ENCODE measurements at regions not wholly inside any gene's neighbourhood (a gene's known extent, or its start where the extent isn't known, plus 50 kb on each side); places are given as distances from the start of the nearest gene placed in this dataset.

DNA sequence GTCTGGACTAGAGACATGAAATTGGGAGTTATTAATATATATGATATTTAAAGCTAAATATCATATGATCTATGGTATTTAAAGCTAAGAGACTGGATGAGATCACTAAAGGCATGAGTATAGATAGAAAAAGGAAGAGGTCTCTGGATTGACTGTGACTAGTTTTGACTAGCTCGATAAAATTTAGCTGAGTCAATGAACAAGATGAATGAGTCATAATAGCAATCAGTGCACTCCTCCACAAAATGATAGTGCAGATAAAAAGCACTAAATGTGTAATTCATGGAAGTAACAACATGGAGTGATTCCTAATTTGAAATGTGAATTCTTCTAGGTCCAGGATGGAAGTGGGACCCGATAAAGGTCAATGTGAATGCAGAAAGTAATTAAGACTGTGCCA lies 127.4 kb downstream of the PFDN4 start:
- H3K4me3 ChIP-seq (ENCODE audit: low read length), result no peak overlapping the region
- H3K4me1 ChIP-seq (ENCODE audit: control insufficient read depth, low read depth, low read length), result no peaks in the 10 kb centered on the region
- no peak overlapping the region for H3K9ac ChIP-seq (ENCODE audit: low read length)
- no peaks in the 10 kb centered on the region for H3K27me3 ChIP-seq (ENCODE audit: control insufficient read depth, insufficient read depth, low read length)
- H3K36me3 ChIP-seq (ENCODE audit: control insufficient read depth, low read depth, low read length), result no peaks in the 10 kb centered on the region
- no peaks in the 10 kb centered on the region for H3K9me3 ChIP-seq (ENCODE audit: control insufficient read depth, low read depth, low read length)
- no peak overlapping the region for H3K27ac ChIP-seq (ENCODE audit: low read length)

- Histone ChIP-seq H3K9me3 (ENCODE audit: control insufficient read depth, low read depth, low read length) (no peaks in the 10 kb centered on the region), H3K36me3 (ENCODE audit: control insufficient read depth, low read depth, low read length) (no peaks in the 10 kb centered on the region), H3K27me3 (ENCODE audit: control insufficient read depth, insufficient read depth, low read length) (no peaks in the 10 kb centered on the region), H3K4me3 (ENCODE audit: low read length) (no peak overlapping the region), H3K4me1 (ENCODE audit: control insufficient read depth, low read depth, low read length) (no peaks in the 10 kb centered on the region), H3K9ac (ENCODE audit: low read length) (no peak overlapping the region), H3K27ac (ENCODE audit: low read length) (no peak overlapping the region)
These were observed 129.3 kb downstream of the PFDN4 start for GRCh38 chr20:54337144-54337543.

DNA sequence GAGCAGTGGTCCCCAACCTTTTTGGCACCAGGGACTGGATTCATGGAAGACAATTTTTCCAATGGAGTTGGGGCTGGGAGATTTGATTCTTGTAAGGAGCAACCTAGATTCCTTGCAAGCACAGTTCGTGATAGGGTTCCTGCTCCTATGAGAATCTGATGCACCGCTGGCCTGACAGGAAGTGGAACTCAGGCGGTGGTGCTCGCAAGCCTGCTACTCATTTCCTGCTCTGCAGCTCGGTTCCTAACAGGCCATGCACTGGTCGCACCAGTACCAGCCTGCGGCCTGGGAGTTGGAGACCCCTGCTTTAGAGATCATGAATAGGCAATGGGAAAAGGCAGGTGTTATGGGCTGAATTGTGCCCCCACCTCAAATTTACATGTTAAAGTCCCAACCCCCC lies 131.2 kb downstream of the PFDN4 start:
- Histone ChIP-seq H3K9ac (ENCODE audit: low read length) (no peak overlapping the region), H3K36me3 (ENCODE audit: control insufficient read depth, low read depth, low read length) (no peaks in the 10 kb centered on the region), H3K4me1 (ENCODE audit: control insufficient read depth, low read depth, low read length) (no peaks in the 10 kb centered on the region)

DNA sequence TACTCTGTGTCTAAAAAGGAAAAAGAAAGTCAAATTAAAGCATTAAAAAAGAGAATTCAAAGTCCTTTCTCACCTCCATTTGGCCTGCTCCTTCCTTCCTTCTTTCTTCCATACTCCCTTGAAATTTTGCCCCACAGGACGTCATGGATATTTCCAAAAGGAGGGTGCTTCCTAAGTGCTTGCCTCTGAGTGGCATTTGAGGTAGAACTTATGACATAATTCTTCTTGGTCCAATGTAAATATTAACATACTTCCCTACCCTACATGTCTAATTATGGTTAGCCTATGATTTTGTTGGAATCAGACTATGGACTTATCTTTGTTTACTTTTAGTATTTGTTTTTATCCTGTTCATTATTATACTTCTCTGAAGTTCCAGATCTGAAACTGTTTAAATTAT lies 132.3 kb downstream of the PFDN4 start:
- Histone ChIP-seq H3K4me3 (ENCODE audit: low read length) (no peak overlapping the region), H3K9ac (ENCODE audit: low read length) (no peak overlapping the region), H3K27ac (ENCODE audit: low read length) (no peak overlapping the region), H3K4me1 (ENCODE audit: control insufficient read depth, low read depth, low read length) (peaks cover 5% of the 10 kb centered on the region), H3K27me3 (ENCODE audit: control insufficient read depth, insufficient read depth, low read length) (no peaks in the 10 kb centered on the region), H3K36me3 (ENCODE audit: control insufficient read depth, low read depth, low read length) (no peaks in the 10 kb centered on the region), H3K9me3 (ENCODE audit: control insufficient read depth, low read depth, low read length) (no peaks in the 10 kb centered on the region)

More for the DNA sequence above, 131.2 kb downstream of the PFDN4 start:
- Histone ChIP-seq H3K9me3 (ENCODE audit: control insufficient read depth, low read depth, low read length) (no peaks in the 10 kb centered on the region), H3K4me3 (ENCODE audit: low read length) (no peak overlapping the region), H3K27me3 (ENCODE audit: control insufficient read depth, insufficient read depth, low read length) (no peaks in the 10 kb centered on the region), H3K27ac (ENCODE audit: low read length) (no peak overlapping the region)

DNA sequence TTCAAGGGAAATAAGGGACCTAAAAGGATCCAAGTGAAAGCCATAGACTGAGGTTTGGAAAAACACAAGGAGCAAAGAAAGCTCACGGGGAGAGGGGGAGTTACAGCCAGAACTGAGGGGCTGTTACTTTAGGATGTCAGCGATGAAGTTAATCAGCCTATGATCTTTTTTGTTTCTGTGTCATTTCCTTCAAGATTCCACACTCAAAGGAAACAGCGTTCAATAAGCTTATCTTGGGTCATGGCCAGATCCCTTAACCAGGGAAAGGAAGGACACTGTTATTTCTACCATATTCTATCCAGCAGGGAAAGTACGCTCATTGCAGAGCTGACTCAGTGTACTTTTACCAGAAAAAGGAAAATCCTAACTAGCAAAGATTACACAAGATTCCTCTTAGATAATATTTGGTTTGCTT lies 132.8 kb downstream of the PFDN4 start:
- Histone ChIP-seq H3K36me3 (ENCODE audit: control insufficient read depth, low read depth, low read length) (no peaks in the 10 kb centered on the region), H3K27ac (ENCODE audit: low read length) (no peak overlapping the region)

DNA sequence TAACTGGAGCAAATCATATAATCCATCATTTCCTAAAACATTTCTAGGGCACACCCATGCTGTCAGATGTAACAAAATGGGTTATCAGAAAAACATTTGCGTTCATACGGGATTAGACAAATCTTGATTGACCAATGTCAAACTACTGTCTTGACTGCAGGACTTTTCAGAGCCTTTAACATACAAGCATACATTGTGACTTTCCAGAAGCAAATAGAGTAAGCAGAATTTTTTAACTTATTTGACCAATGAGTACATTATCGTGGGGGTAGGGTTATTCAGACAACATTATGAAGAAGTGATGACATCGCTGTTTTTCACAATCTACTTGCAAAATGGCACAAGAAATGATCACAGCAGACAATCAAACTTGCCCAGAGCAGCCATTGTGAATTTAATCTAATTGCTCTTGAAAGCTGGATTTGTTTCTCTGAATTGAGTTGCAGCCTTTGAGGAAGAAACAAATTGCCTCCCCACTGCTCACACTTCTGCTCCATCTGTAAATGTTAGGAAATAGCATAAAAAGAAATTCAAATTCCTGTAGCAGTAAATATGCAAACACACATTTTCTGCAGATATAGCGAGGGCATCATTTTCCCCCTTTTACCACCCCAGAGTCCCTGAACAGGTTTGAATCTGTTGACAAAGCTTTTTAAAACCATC lies 133.0 kb upstream of the DOK5 start:
- H3K4me1 ChIP-seq (ENCODE audit: control insufficient read depth, low read depth, low read length), result peaks cover 24% of the 10 kb centered on the region
- no peaks in the 10 kb centered on the region for H3K27me3 ChIP-seq (ENCODE audit: control insufficient read depth, insufficient read depth, low read length)
- no peaks in the 10 kb centered on the region for H3K9me3 ChIP-seq (ENCODE audit: control insufficient read depth, low read depth, low read length)
- H3K4me3 ChIP-seq (ENCODE audit: low read length), result no peak overlapping the region
- no peaks in the 10 kb centered on the region for H3K36me3 ChIP-seq (ENCODE audit: control insufficient read depth, low read depth, low read length)
- no peak overlapping the region for H3K9ac ChIP-seq (ENCODE audit: low read length)
- H3K27ac ChIP-seq (ENCODE audit: low read length), result no peak overlapping the region

More for the DNA sequence above, 132.8 kb downstream of the PFDN4 start:
- H3K4me3 ChIP-seq (ENCODE audit: low read length), result no peak overlapping the region
- no peak overlapping the region for H3K9ac ChIP-seq (ENCODE audit: low read length)
- H3K4me1 ChIP-seq (ENCODE audit: control insufficient read depth, low read depth, low read length), result peaks cover 9% of the 10 kb centered on the region
- no peaks in the 10 kb centered on the region for H3K27me3 ChIP-seq (ENCODE audit: control insufficient read depth, insufficient read depth, low read length)
- H3K9me3 ChIP-seq (ENCODE audit: control insufficient read depth, low read depth, low read length), result no peaks in the 10 kb centered on the region

GRCh38 chr20:54343099-54343498 lies 132.3 kb upstream of the DOK5 start:
- peaks cover 24% of the 10 kb centered on the region for H3K4me1 ChIP-seq (ENCODE audit: control insufficient read depth, low read depth, low read length)
- H3K4me3 ChIP-seq (ENCODE audit: low read length), result no peak overlapping the region
- H3K9ac ChIP-seq (ENCODE audit: low read length), result no peak overlapping the region
- H3K36me3 ChIP-seq (ENCODE audit: control insufficient read depth, low read depth, low read length), result no peaks in the 10 kb centered on the region
- no peak overlapping the region for H3K27ac ChIP-seq (ENCODE audit: low read length)
- no peaks in the 10 kb centered on the region for H3K27me3 ChIP-seq (ENCODE audit: control insufficient read depth, insufficient read depth, low read length)
- no peaks in the 10 kb centered on the region for H3K9me3 ChIP-seq (ENCODE audit: control insufficient read depth, low read depth, low read length)

DNA sequence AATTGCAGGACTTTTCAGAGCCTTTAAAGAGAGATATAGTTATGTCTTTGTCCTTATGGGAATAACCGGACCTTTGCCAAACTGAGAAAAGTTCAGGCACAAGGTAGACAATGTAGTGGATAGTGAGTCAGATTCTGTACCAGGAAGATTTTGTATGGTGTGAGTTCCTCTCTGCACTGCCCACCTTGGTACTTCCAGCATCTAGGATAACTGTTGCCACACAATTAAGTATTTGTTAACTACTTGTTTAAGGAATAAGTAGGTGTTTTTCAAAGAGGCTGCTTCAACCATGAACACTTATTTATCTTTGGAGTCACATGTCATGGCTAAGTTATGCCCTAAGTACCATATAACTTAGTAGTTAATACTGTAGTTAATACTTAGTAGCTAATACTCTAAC lies 131.8 kb upstream of the DOK5 start:
- peaks cover 24% of the 10 kb centered on the region for H3K4me1 ChIP-seq (ENCODE audit: control insufficient read depth, low read depth, low read length)
- no peak overlapping the region for H3K27ac ChIP-seq (ENCODE audit: low read length)
- no peak overlapping the region for H3K9ac ChIP-seq (ENCODE audit: low read length)
- H3K27me3 ChIP-seq (ENCODE audit: control insufficient read depth, insufficient read depth, low read length), result no peaks in the 10 kb centered on the region
- H3K9me3 ChIP-seq (ENCODE audit: control insufficient read depth, low read depth, low read length), result no peaks in the 10 kb centered on the region
- H3K36me3 ChIP-seq (ENCODE audit: control insufficient read depth, low read depth, low read length), result no peaks in the 10 kb centered on the region
- no peak overlapping the region for H3K4me3 ChIP-seq (ENCODE audit: low read length)

DNA sequence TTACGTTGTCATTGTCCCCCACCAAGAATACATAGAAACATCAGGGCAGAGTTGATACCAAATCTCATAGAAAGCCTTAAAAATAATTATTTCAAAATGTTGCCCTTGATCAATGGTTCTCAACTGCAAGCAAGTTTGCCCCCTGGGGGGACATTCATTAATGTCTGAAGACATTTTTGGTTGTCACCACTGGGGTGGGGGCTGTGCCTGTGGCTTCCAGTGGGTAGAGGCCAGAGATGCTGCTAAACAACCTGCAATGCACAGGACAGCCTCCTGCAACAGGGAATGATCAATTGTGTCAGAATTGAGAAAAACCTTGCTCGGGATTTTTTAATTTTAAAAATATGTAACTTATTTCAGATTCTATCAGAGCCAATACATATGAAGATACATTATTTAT lies 130.6 kb upstream of the DOK5 start:
- H3K4me1 ChIP-seq (ENCODE audit: control insufficient read depth, low read depth, low read length), result peaks cover 24% of the 10 kb centered on the region
- H3K36me3 ChIP-seq (ENCODE audit: control insufficient read depth, low read depth, low read length), result no peaks in the 10 kb centered on the region
- no peak overlapping the region for H3K9ac ChIP-seq (ENCODE audit: low read length)
- no peak overlapping the region for H3K4me3 ChIP-seq (ENCODE audit: low read length)
- no peak overlapping the region for H3K27ac ChIP-seq (ENCODE audit: low read length)
- H3K9me3 ChIP-seq (ENCODE audit: control insufficient read depth, low read depth, low read length), result no peaks in the 10 kb centered on the region
- H3K27me3 ChIP-seq (ENCODE audit: control insufficient read depth, insufficient read depth, low read length), result no peaks in the 10 kb centered on the region

DNA sequence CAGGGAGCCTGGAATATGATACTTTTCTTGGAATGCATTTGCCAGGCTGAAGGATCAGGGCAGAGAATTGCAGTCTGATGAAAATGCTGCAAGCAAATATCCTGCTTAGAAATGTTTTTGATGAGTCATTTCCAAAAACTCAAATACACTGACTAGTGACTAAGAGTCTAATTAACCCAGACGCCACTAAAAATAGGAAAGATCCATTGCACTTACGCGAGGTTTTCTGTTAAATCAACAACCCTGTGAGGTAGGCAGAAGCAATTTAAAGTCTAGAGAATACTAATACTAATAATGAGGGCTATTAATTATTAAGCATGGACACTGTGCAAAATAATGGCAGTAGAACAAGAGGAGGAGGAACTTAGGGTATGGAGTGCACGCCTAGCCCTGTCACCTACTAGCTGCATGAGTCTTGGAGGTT lies 130.1 kb upstream of the DOK5 start:
- no peak overlapping the region for H3K4me3 ChIP-seq (ENCODE audit: low read length)
- H3K9me3 ChIP-seq (ENCODE audit: control insufficient read depth, low read depth, low read length), result no peaks in the 10 kb centered on the region
- no peak overlapping the region for H3K27ac ChIP-seq (ENCODE audit: low read length)
- no peaks in the 10 kb centered on the region for H3K36me3 ChIP-seq (ENCODE audit: control insufficient read depth, low read depth, low read length)
- no peak overlapping the region for H3K9ac ChIP-seq (ENCODE audit: low read length)
- H3K27me3 ChIP-seq (ENCODE audit: control insufficient read depth, insufficient read depth, low read length), result no peaks in the 10 kb centered on the region
- peaks cover 24% of the 10 kb centered on the region for H3K4me1 ChIP-seq (ENCODE audit: control insufficient read depth, low read depth, low read length)

DNA sequence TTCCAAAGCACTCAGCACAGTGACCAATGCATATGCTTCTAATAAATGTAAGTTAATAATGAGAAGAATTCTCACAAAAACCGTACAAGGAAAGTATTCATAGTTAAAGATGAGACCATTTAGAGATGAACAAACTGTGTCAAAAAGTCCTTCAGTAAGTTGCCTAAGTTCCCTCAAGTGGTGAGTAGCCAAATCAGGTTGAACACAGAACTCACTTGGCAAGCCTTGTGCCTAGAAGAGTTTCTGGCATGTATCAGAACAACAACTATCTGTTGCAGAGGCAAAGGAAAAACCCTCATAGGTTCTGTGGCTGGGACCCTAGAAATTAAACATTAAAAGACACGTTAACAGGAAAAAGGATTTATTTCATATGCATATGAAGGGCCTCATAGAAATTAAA lies 129.6 kb upstream of the DOK5 start:
- H3K36me3 ChIP-seq (ENCODE audit: control insufficient read depth, low read depth, low read length), result no peaks in the 10 kb centered on the region
- H3K4me3 ChIP-seq (ENCODE audit: low read length), result peak overlapping the region; percentile 25
- no peak overlapping the region for H3K9ac ChIP-seq (ENCODE audit: low read length)
- no peaks in the 10 kb centered on the region for H3K27me3 ChIP-seq (ENCODE audit: control insufficient read depth, insufficient read depth, low read length)
- H3K9me3 ChIP-seq (ENCODE audit: control insufficient read depth, low read depth, low read length), result no peaks in the 10 kb centered on the region
- H3K4me1 ChIP-seq (ENCODE audit: control insufficient read depth, low read depth, low read length), result peaks cover 24% of the 10 kb centered on the region
- H3K27ac ChIP-seq (ENCODE audit: low read length), result no peak overlapping the region

GRCh38 chr20:54346276-54346675 lies 129.1 kb upstream of the DOK5 start:
- H3K27me3 ChIP-seq (ENCODE audit: control insufficient read depth, insufficient read depth, low read length), result no peaks in the 10 kb centered on the region
- H3K4me3 ChIP-seq (ENCODE audit: low read length), result peak overlapping the region; percentile 25
- H3K9ac ChIP-seq (ENCODE audit: low read length), result no peak overlapping the region
- no peak overlapping the region for H3K27ac ChIP-seq (ENCODE audit: low read length)
- no peaks in the 10 kb centered on the region for H3K9me3 ChIP-seq (ENCODE audit: control insufficient read depth, low read depth, low read length)
- no peaks in the 10 kb centered on the region for H3K36me3 ChIP-seq (ENCODE audit: control insufficient read depth, low read depth, low read length)
- H3K4me1 ChIP-seq (ENCODE audit: control insufficient read depth, low read depth, low read length), result peaks cover 24% of the 10 kb centered on the region
